NCI-H446 treated with DMSO at 0.1 percent for 48 hours (cell line): ENCODE measurements at regions not wholly inside any gene's neighbourhood (a gene's known extent, or its start where the extent isn't known, plus 50 kb on each side); places are given as distances from the start of the nearest gene placed in this dataset.
"Not testable (repeated sequence)": the region's sequence is repeated elsewhere in the genome, so short reads cannot be mapped to it uniquely, and the experiment has no call there.

Experiments used
- DNase-seq: peaks from one replicate; lab custom pipeline; 2025; lab: John Stamatoyannopoulos, UW

DNA sequence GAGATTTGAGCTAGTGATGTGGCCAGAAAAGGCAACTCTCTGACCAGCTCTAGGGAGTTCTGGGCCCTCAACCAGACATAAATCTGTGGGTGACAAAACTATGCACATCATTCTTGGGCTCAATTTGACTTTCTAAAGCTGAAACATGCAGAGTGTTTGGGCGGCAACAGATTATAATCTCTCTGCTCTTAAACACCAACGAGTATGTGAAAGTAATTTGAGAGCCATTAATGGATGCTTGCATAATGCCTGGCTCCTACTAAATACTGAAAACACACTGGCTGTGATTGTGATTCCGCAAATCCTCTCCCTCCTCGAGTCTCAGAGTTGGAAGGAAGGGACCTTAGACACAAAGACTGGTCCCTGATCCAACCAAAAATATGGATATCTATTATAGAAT is 186.7 kb downstream of the UACA start:
- no peak for DNase-seq

DNA sequence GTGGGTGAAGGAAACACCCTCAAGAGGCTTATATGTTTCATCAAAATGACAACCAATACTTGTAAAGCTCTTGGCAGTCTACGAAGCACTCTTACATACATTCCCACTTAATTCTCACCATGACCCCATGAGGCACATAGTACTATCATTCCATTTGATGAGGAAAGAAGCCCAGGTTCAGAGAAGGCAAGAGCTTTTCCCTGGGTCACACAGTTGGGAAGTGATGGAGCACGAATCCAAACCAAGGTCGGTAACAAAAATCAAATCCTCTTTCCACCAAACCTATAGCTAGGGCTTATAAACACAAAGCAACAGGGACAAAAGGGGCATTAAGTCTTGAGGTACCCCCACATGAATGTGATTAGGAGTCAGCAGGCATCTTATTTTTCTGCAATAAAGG is 187.1 kb downstream of the UACA start:
- DNase-seq: no peak

DNA sequence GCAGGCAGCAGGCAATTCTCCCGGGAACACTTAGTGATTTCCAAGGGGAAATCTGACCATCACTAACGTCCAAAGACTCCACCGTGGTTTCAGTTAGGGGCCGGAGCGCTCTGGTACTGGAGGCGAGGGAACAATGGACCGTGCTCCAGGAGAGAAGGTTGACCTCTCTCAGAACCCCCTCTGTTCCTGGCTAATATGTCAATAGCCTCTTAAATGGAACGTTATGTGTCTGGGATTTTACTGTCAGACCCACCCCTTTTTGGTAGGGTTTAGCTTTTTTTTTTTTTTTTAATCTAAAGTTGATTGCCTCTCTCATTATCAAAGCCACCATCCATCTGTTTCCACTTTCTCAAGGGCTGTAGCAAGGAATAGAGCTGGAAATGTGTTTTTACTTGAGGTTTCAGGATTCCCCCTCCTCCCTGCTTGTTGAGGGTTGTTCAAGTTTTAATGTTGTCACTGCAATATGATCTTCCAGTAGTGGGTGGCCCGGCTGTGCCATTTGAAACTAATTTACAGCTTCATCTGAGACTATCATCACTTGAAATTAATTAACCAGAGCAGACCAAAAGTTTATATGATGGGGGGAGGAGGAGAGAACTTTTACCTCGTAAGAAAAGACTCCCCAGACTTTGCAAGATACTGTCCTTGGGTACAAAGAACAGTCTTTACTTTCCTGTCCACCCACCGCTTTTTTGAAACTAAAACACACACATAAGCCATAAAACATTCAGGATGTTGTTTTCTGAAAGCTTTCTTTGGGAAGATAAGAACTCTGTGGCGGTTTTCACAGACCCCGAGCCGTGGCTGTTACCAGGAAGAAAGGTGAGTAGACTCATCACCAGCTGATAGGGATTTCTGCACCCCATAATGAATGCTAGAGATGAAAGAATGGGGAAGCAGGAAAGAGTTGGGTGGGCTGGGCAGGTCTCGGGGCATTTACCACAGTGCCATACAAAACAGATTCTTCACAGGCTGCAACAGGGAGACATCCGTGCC is 187.8 kb downstream of the UACA start:
- DNase-seq: no peak

DNA sequence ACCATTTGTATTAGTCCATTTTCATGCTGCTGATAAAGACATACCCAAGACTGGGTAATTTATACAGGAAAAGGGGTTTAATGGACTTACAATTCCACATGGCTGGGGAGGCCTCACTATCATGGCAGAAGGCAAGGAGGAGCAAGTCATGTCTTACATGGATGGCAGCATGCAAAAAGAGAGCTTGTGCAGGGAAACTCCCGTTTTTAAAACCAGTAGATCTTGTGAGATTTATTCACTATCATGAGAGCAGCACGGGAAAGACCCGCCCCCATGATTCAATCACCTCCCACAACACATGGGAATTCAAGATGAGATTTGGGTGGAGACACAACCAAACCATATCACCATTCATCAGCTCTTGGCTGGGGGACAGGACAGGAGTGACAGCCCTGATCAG is 189.0 kb downstream of the UACA start:
- not testable (repeated sequence) for DNase-seq

GRCh38 chr15:70573121-70573850 is 190.1 kb downstream of the UACA start:
- no peak for DNase-seq

GRCh38 chr15:70569714-70570231 is 193.6 kb downstream of the UACA start:
- no peak for DNase-seq

- DNase-seq: no peak
These were observed 194.2 kb downstream of the UACA start for GRCh38 chr15:70569091-70569713.

GRCh38 chr15:70566989-70567388 is 196.4 kb downstream of the UACA start:
- DNase-seq: no peak

- no peak for DNase-seq
These were observed 197.1 kb downstream of the UACA start for GRCh38 chr15:70566047-70566835.

DNA sequence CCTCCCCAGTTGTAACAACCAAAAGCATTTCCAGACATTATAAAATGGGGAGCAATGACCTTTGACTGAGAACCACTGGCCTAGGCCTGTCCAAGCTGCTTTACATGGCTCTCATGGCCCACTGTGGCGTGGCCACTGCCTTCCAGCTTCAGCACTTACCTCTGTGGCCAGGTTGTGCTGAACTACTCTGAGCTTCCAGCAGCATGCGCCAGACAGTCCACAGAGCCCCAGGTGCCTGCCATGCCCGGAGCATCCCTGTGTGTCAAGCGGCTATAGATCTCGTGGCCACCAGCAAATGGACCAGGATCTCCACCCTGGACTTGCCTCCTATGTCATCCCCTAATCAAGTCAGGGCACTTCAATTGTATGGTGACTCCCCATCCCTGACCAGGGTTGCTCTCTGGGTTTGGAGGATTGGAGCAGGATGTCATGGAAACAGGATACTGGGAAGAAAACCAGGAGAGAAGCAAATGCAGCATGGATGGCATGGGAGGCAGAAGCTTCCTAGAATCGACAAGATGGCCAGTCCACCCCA is 199.7 kb downstream of the UACA start:
- DNase-seq: no peak

DNA sequence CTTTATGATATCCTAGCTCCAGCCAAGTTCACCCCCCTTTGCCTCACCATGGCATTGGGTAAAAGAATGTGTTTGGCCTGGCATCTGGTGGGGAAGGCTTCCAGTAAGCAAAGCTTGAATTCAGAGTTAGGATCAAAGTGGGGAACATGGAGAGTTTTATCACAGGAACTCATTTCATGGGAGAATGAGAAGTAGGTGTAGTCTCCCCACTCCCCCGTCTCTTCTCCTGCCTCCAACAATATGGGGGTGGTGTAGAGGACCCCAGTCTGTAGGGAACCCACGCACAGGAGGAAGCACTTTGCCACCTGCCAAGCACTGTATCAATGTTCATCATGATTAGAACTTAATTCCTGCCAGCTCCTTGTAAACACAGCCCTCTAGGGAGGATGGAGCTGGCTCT is 200.5 kb downstream of the UACA start:
- no peak for DNase-seq

DNA sequence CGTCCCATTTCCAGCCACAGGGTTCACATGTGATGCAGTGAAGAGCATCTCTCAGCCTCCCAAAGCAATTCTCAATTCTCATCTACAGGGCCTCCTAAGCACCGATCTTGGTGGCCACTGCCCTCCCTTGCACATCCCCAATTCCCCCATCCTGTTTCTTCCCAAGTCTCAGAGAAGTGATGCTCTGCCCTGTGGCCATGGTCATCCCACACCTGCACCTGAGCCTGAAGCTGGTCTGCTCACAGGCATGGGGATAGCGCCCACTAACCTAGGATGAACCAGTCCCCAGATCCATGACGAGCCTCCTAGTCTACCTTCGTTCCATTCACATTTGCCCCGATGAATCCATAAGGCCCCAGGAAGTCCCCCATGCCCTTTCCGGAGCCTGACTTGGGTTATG is 201.5 kb downstream of the UACA start:
- no peak for DNase-seq

DNA sequence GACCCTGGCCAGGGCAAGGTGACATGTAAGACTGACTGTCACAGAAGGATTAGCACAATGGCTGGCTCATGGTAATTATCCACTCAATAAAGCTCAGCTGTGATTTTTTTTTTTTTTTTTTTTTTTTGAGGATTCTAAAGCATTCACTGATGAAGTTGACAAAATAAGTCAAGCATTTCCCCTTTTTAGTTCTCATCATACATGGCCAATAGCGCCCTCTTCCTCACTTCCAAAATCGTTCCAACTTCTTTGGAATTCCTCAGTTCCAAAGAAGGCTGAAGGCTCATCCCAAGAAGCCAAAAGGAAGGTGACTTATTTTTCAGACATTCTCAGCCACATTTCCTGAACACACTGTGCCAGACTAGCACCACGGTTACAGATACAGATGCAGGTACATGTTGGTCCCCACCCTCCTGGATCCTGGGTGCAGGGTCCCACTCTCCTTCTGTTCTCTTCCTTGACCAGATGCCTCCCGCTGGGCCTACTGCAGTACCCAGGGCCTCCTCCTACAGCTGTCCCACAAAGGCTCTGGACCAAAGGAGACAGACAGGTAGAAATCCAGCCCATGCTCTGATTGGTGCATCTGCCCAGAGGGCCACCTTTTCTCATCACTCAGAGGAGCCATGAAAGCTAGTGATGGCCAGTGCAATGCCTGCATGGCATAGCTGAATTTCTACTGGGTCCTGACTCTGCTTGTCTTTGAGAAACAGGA is 202.6 kb downstream of the UACA start:
- no peak for DNase-seq

DNA sequence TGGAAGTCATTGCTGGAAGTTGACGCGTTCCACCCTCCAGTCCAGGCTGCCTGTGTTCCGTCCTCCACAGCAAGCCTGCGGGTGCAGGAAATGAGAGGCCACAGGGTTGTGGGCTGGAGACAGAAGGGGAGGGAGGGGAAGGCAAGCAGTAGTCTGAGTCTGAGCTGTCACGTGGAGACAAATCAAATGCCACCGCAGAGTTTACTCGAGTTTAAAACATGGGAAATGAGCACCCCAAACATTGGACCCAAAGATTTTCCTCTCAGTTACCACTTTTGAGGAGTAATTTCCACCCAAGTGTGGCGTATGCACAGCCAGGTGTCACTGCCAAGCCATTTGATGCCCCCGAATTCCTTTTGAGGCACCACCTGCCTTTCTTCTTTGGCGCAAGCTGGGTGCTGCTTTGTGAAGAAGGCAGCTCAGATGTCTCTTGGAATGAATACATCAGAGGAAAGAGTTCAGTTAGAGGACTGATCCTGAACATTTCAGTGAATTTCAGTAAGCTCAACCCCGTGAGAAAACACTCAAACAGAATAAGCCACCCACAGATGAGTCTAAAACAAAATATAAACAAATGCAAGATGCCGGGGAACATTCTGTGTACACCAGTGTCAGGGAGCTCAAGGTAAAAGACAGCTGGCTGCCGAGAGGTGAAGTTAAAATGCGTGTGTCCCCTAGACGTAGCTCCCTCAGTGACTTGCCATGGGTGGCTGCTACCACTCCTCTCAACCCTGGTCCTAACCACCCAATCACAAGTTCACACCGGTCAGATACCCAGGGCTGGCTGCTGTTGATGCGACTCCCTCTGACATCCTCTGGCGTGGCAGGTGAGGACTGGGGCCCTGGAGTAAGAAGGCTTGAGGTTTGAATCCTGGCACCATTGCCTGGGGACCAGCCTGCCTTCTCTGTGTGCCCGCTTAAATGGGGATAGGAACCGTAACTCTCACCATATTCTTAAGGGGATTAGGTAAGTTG is 203.8 kb downstream of the UACA start:
- DNase-seq: no peak

- DNase-seq: no peak
These were observed 204.7 kb downstream of the UACA start for GRCh38 chr15:70558406-70559264.

- no peak for DNase-seq
These were observed 205.7 kb downstream of the UACA start for GRCh38 chr15:70557521-70558258.

DNA sequence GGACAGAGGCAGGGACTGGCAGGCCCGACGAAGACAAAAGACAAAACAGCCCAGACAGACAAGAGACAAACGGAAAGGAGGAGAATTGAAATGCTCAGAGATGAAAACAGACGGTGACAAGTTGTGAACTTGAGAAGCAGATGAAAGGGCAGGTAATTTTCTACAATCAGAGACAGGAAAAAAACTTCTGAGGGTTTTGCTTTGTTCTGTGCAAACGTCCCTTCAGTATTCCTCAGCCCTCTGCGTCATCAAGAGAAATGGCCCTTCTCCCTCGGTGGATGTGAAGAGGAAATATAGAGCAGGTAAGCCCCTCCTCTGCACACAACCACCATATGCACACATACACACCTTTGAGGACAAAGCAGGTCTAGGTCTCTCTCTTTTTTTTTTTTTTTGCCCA is 206.6 kb downstream of the UACA start:
- no peak for DNase-seq
